ENCODE measurements at regions not wholly inside any gene's neighbourhood (a gene's known extent, or its start where the extent isn't known, plus 50 kb on each side); places are given as distances from the start of the nearest gene placed in this dataset.

DNA sequence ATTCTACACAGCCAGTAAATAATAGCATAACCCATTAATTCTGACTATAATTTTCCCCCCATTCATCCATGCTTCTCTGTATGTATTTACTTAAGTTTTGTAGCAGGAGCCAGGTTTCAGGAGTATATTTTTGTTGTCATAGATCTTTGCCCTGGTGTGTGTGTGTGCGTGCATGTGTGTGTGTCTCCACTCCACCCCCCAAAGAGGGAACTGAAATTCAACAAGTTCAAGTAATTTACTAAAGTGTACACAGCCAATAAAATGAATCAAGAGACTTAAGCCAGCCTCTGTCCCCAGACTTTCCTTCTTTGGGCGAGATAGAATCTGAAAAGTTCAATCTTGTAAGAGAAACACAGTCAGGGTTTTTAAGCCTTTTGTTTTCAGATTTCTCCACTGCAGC lies 792.0 kb downstream of the MED13L start:
- TF ChIP-seq CTCF (IDR thresholded peaks at IDR 0.05) (no peak), POLR2AphosphoS5 (IDR thresholded peaks at IDR 0.05) (no peak)
